Testis (tissue), 2 donors: ENCODE measurements at regions not wholly inside any gene's neighbourhood (a gene's known extent, or its start where the extent isn't known, plus 50 kb on each side); places are given as distances from the start of the nearest gene placed in this dataset.

Experiments used
- DNase-seq: peaks from one replicate; pipeline ENCODE4 v3.0.0-alpha.2; 2019
- H3K27ac ChIP-seq, 2 donors: fragments of 200-600 bp; sonication (generic); one replicate each; pipeline ENCODE4 v1.5.1; 2019
- H3K27me3 ChIP-seq: fragments of 200-600 bp; sonication (generic); one replicate; pipeline ENCODE4 v1.5.1; 2019
- H3K36me3 ChIP-seq: fragments of 200-600 bp; sonication (generic); one replicate; pipeline ENCODE4 v1.5.1; 2017; ENCODE audit warnings: low read depth; ENCODE audit errors: missing control alignments
- H3K4me1 ChIP-seq: fragments of 200-600 bp; sonication (generic); one replicate; pipeline ENCODE4 v1.5.1; 2019
- H3K4me3 ChIP-seq, 2 donors: fragments of 200-600 bp; sonication (generic); one replicate each; pipeline ENCODE4 v1.5.1; 2017 to 2019
- H3K9me3 ChIP-seq: fragments of 200-600 bp; sonication (generic); one replicate; pipeline ENCODE4 v1.5.1; 2017
- POLR2A ChIP-seq: fragments of 450-650 bp; IDR thresholded peaks from one replicate; pipeline ENCODE4 v1.6.1; 2017; ENCODE audit warnings: antibody characterized with exemption, mild to moderate bottlenecking, moderate library complexity
- WGBS, 2 donors: methylation state at CpG; one replicate each; pipeline ENCODE4 v1.1.5; 2018; 5-methylcytosine and 5-hydroxymethylcytosine counted together
- intact Hi-C: fragments of 100-400 bp; cut with DNase I; formaldehyde crosslinking; loops from one replicate; pipeline ENCODE4 v1.15.1; 2023; ENCODE audit warnings: low total_unique reads
- small RNA-seq, 2 donors: library from RNA; depleted of rRNA; stranded (forward); fragments of <200 nt; gene quantifications; one replicate each; pipeline ENCODE3, GENCODE V24; 2016
- TF ChIP-seq, protein P1 (sequence below), 3 experiments: fragments of 450-650 bp in 2 of 3; fragments of 200-600 bp in 1 of 3; sonication (generic) in 1 of 3; IDR thresholded peaks; one replicate each; pipeline ENCODE4 v1.5.1; 2016 to 2019; ENCODE audit warnings: antibody characterized with exemption in 3 of 3, mild to moderate bottlenecking in 2 of 3, moderate library complexity in 1 of 3

DNA sequence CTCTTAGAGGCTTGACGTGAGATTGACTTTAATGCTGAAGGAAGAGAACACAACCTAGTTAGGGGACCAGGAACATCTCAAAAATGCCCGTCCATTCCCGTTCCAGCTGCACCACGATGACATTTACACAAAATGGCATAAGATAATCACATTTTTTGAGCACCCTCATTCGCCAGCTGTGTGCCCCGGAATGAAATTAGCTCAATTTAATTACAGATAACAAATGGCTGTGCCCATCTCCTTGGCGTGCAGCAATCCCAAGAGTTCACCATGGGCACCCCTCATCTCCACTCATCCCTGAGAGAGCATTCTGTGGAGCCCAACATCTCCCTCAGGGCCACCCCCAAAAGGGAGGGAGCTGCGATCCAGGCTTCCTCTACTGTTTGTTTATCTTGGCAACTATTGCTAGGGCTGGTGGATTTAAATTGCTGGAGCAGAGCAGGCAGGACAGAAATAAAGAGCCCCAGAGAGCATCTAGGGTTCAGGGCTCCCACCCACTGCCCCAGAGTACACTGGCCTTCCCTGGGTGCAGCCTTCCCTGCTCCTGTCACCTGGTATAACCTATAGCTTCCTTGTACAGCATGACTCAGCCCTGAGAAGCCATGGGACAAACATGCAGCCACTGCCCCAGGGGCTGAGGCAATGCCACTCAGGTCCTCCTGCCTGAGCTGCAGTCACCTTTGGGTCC, 263.5 kb downstream of the ZEB1 start:
- WGBS, 2 donors, result 61 to 66% methylated on average over 8 of the region's 8 CpGs
- peaks cover 14% of the 10 kb centered on the region for H3K4me1 ChIP-seq
- no peak for DNase-seq
- H3K9me3 ChIP-seq, result no peaks in the 10 kb centered on the region
- H3K27ac ChIP-seq, result no peak overlapping the region
- no peaks in the 10 kb centered on the region for H3K27me3 ChIP-seq
- no peaks in the 10 kb centered on the region for H3K36me3 ChIP-seq
- H3K4me3 ChIP-seq, result no peak overlapping the region
- intact Hi-C loops, result no loop called here
- TF ChIP-seq POLR2A, result no peak
- TF ChIP-seq, protein P1, sequence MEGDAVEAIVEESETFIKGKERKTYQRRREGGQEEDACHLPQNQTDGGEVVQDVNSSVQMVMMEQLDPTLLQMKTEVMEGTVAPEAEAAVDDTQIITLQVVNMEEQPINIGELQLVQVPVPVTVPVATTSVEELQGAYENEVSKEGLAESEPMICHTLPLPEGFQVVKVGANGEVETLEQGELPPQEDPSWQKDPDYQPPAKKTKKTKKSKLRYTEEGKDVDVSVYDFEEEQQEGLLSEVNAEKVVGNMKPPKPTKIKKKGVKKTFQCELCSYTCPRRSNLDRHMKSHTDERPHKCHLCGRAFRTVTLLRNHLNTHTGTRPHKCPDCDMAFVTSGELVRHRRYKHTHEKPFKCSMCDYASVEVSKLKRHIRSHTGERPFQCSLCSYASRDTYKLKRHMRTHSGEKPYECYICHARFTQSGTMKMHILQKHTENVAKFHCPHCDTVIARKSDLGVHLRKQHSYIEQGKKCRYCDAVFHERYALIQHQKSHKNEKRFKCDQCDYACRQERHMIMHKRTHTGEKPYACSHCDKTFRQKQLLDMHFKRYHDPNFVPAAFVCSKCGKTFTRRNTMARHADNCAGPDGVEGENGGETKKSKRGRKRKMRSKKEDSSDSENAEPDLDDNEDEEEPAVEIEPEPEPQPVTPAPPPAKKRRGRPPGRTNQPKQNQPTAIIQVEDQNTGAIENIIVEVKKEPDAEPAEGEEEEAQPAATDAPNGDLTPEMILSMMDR (IDR thresholded peaks at IDR 0.05), result no peak

DNA sequence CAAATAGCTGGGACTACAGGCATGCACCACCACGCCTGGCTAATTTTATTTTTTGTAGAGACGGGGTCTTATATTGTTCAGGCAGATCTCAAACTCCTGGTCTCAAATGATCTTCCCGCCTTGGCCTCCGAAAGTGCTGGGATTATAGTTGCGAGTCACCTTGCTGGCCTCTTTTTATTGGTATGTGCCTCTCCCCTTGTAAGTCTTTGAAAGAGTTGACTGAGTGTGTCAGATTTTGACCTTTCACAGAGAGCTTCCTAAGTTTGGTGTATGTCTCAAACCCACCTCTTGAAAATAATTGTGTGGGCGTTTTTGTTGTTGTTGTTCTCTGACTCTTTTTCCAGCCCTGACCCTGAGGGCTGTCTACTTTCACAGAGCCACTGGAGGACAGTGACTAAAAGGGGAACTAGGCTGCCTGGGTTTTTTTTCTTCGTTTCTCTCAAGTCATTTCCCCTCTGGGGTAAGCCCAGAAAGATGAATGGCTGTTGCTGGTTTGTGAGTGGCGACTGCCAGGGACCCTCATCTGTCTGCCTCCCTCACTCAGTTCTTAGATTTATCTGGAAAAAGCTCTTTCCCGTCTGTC, 262.8 kb downstream of the ZEB1 start:
- no peaks in the 10 kb centered on the region for H3K36me3 ChIP-seq
- no peaks in the 10 kb centered on the region for H3K27me3 ChIP-seq
- H3K4me3 ChIP-seq, result no peak overlapping the region
- DNase-seq, result no peak
- TF ChIP-seq, protein P1 (IDR thresholded peaks at IDR 0.05), result no peak
- TF ChIP-seq POLR2A, result no peak
- H3K4me1 ChIP-seq, result peaks cover 14% of the 10 kb centered on the region
- intact Hi-C loops, result no loop called here
- no peaks in the 10 kb centered on the region for H3K9me3 ChIP-seq
- WGBS, 2 donors, result 69 to 73% methylated on average over 9 of the region's 9 CpGs
- no peak overlapping the region for H3K27ac ChIP-seq

DNA sequence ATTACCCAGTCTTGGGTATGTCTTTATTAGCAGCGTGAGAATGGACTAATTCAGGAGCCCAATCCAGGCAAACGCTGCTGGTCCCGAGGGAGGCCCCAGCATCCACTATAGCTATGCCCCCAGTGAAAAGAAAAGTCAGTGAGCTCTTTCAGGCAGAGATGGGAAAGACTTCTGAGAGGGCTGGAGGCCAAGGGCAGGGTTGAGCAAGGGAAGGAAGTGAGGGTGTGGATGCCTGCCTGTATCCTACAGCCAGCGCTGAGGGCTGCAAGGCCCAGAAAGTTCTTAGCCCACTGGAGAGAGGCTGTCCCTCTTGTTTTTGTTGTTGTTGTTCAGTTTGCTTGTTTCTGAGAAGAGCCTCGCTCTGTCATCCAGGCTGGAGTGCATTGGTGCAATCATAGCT, 261.6 kb downstream of the ZEB1 start:
- WGBS, 2 donors, result 68 to 94% methylated on average over 5 of the region's 5 CpGs
- Histone ChIP-seq H3K4me3 (no peak overlapping the region), H3K36me3 (no peaks in the 10 kb centered on the region), H3K4me1 (peaks cover 14% of the 10 kb centered on the region), H3K27me3 (no peaks in the 10 kb centered on the region), H3K9me3 (no peaks in the 10 kb centered on the region), H3K27ac (no peak overlapping the region)
- intact Hi-C loops, result no loop called here
- no peak for DNase-seq
- no peak for TF ChIP-seq POLR2A
- TF ChIP-seq, protein P1 (IDR thresholded peaks at IDR 0.05), result no peak

Small RNA genes in the stretch of these regions (small RNA-seq; reads per million reads assigned to genes)
- 0 reads per million in 2 donors for gene AL161935.2
